GM21825 (cell line): ENCODE measurements at regions not wholly inside any gene's neighbourhood (a gene's known extent, or its start where the extent isn't known, plus 50 kb on each side); places are given as distances from the start of the nearest gene placed in this dataset.

ENCODE experiments used
- ATAC-seq: cut with Tn5 transposase; IDR thresholded peaks from one replicate; pipeline ENCODE4 v1.9.1; 2021; ENCODE audit warnings: mild to moderate bottlenecking, moderate library complexity; ENCODE audit not compliant: unreplicated experiment

- no peak for ATAC-seq
Measured at GRCh38 chr9:96044401-96044800, 168.9 kb downstream of the ERCC6L2 start.

GRCh38 chr9:96040591-96041461 is 165.3 kb downstream of the ERCC6L2 start:
- ATAC-seq = no peak

GRCh38 chr9:96038914-96039313 is 163.4 kb downstream of the ERCC6L2 start:
- no peak for ATAC-seq

- no peak for ATAC-seq
Measured at GRCh38 chr9:96038271-96038670, 162.8 kb downstream of the ERCC6L2 start.

GRCh38 chr9:96034553-96035122 is 159.1 kb downstream of the ERCC6L2 start:
- no peak for ATAC-seq

- ATAC-seq = no peak
Measured at GRCh38 chr9:96033896-96034295, 158.4 kb downstream of the ERCC6L2 start.

- no peak for ATAC-seq
Measured at GRCh38 chr9:96031916-96032534, 156.5 kb downstream of the ERCC6L2 start.

- no peak for ATAC-seq
Measured at GRCh38 chr9:96031366-96031824, 155.9 kb downstream of the ERCC6L2 start.

- no peak for ATAC-seq
Measured at GRCh38 chr9:96029722-96030530, 154.4 kb downstream of the ERCC6L2 start.

GRCh38 chr9:96027251-96028131 is 152.0 kb downstream of the ERCC6L2 start:
- no peak for ATAC-seq

GRCh38 chr9:96026655-96027213 is 151.2 kb downstream of the ERCC6L2 start:
- ATAC-seq = no peak

GRCh38 chr9:96025995-96026602 is 150.6 kb downstream of the ERCC6L2 start:
- no peak for ATAC-seq

GRCh38 chr9:96023486-96023885 is 148.0 kb downstream of the ERCC6L2 start:
- ATAC-seq = no peak

GRCh38 chr9:96022445-96023051 is 147.1 kb downstream of the ERCC6L2 start:
- no peak for ATAC-seq

- no peak for ATAC-seq
Measured at GRCh38 chr9:96021551-96022444, 146.3 kb downstream of the ERCC6L2 start.

- ATAC-seq = no peak
Measured at GRCh38 chr9:96020792-96021550, 145.5 kb downstream of the ERCC6L2 start.

GRCh38 chr9:96020300-96020791 is 144.9 kb downstream of the ERCC6L2 start:
- ATAC-seq = no peak
